HepG2 (cell line): ENCODE measurements at regions not wholly inside any gene's neighbourhood (a gene's known extent, or its start where the extent isn't known, plus 50 kb on each side); places are given as distances from the start of the nearest gene placed in this dataset.

Source experiments
- ATAC-seq: fragments of 200-7000 bp; cut with Tn5 transposase; 3 replicates; pipeline ENCODE4 v1.9.1; 2020; ENCODE audit warnings: mild to moderate bottlenecking, moderate library complexity
- BruUV-seq: library from RNA; stranded (reverse); fragments of 400-500 nt; replicated peaks from 2 replicates; lab custom pipeline; 2021; lab: Mats Ljungman, UMichigan
- CTCF ChIA-PET: fragments of 300-600 bp; formaldehyde crosslinking; extraction: SDS; loops from one replicate; lab custom pipeline; 2021; ENCODE audit warnings: low total read pairs, inconsistent platforms, low intra/inter-chr PET ratio; lab: Yijun Ruan, JAX
- POLR2A ChIA-PET: fragments of 350-600 bp; sonication (Branson Sonifier 250); formaldehyde crosslinking; loops from one replicate; lab custom pipeline; 2020; ENCODE audit warnings: antibody characterized with exemption, inconsistent platforms; lab: Yijun Ruan, JAX
- DNase-seq: peaks from one replicate; pipeline ENCODE4 v3.0.0-alpha.2; 2015; ENCODE audit warnings: low spot score
- FAIRE-seq: peaks from 3 replicates; lab custom pipeline; 2011; peaks lifted over from hg19 to GRCh38; lab: Jason Lieb, UNC
- H2AFZ ChIP-seq: one replicate; pipeline ENCODE4 v1.6.1; 2011; ENCODE audit warnings: low read length, inconsistent platforms
- H3K27ac ChIP-seq: fragments of 300-600 bp; 3 replicates; pipeline ENCODE4 v1.8.0; 2011; ENCODE audit warnings: mixed run types, mild to moderate bottlenecking, mixed read lengths, low read length, inconsistent platforms; ENCODE audit not compliant: insufficient read depth; ENCODE audit errors: extremely low read length
- H3K27me3 ChIP-seq, 2 experiments: fragments of 200-600 bp in 1 of 2; 2 replicates in 1 of 2; 3 replicates in 1 of 2; pipeline versions ENCODE4 v1.6.0 to v1.8.0; 2011; ENCODE audit warnings: low read length in 2 of 2, mild to moderate bottlenecking in 2 of 2, moderate library complexity in 2 of 2, inconsistent platforms in 1 of 2; ENCODE audit not compliant: insufficient read depth in 2 of 2, control insufficient read depth in 1 of 2
- H3K36me3 ChIP-seq, 2 experiments: fragments of 200-600 bp in 1 of 2; replicated peaks in 1 of 2; 2 replicates in 1 of 2; 3 replicates in 1 of 2; pipeline versions ENCODE4 v1.5.1 to v1.8.0; 2011; ENCODE audit warnings: low read length in 2 of 2, inconsistent platforms in 1 of 2; ENCODE audit not compliant: insufficient read depth in 2 of 2, control insufficient read depth in 1 of 2
- H3K4me1 ChIP-seq: 2 replicates; pipeline ENCODE4 v1.5.1; 2012; ENCODE audit warnings: low read length, inconsistent platforms; ENCODE audit not compliant: insufficient read depth
- H3K4me2 ChIP-seq: 2 replicates; pipeline ENCODE4 v1.6.0; 2011; ENCODE audit warnings: low read depth, low read length, inconsistent platforms
- H3K4me3 ChIP-seq, 3 experiments: fragments of 200-600 bp in 1 of 3; sonication (generic), shearing (Covaris generic) in 1 of 3; replicated peaks in 1 of 3; 2 replicates each; pipeline ENCODE4 v1.5.1; 2011 to 2016; ENCODE audit warnings: low read length in 3 of 3, inconsistent platforms in 2 of 3, low read depth in 2 of 3, mild to moderate bottlenecking in 2 of 3, control low read depth in 1 of 3, mixed read lengths in 1 of 3; ENCODE audit not compliant: insufficient read depth in 1 of 3
- H3K79me2 ChIP-seq: one replicate; pipeline ENCODE4 v1.6.1; 2011; ENCODE audit warnings: low read length, inconsistent platforms; ENCODE audit not compliant: insufficient read depth
- H3K9ac ChIP-seq: 2 replicates; pipeline ENCODE4 v1.6.0; 2011; ENCODE audit warnings: mild to moderate bottlenecking, low read depth, low read length, inconsistent platforms; ENCODE audit not compliant: insufficient read depth
- H3K9me3 ChIP-seq: 2 replicates; pipeline ENCODE4 v1.5.1; 2012; ENCODE audit warnings: mild to moderate bottlenecking, low read length
- H4K20me1 ChIP-seq: 2 replicates; pipeline ENCODE4 v1.6.0; 2011; ENCODE audit warnings: inconsistent platforms, mild to moderate bottlenecking, low read length, moderate library complexity; ENCODE audit not compliant: insufficient read depth
- ATAD3A ChIP-seq: sonication (generic); formaldehyde crosslinking; IDR thresholded peaks from 2 replicates; pipeline ENCODE4 v1.4.0; 2020; ENCODE audit warnings: missing genetic modification reagents
- ESRRA ChIP-seq: sonication (generic); formaldehyde crosslinking; IDR thresholded peaks from 2 replicates; pipeline ENCODE4 v1.5.1; 2020; ENCODE audit warnings: mild to moderate bottlenecking, low read depth, missing genetic modification reagents
- KDM1A ChIP-seq: IDR thresholded peaks from 2 replicates; pipeline ENCODE4 v1.6.1; 2016; ENCODE audit warnings: missing compliant biosample characterization
- KLF12 ChIP-seq: sonication (generic); formaldehyde crosslinking; IDR thresholded peaks from 2 replicates; pipeline ENCODE4 v1.4.0; 2020; ENCODE audit warnings: missing genetic modification reagents, borderline replicate concordance
- ZNF256 ChIP-seq: sonication (generic); formaldehyde crosslinking; conservative IDR thresholded peaks from 2 replicates; pipeline ENCODE4 v1.4.0; 2020; ENCODE audit warnings: missing genetic modification reagents
- ZNF263 ChIP-seq: sonication (generic); formaldehyde crosslinking; IDR thresholded peaks from 2 replicates; pipeline ENCODE4 v1.4.0; 2020; ENCODE audit warnings: missing genetic modification reagents
- ZNF317 ChIP-seq: sonication (generic); formaldehyde crosslinking; IDR thresholded peaks from 2 replicates; pipeline ENCODE4 v1.5.0; 2020; ENCODE audit warnings: mild to moderate bottlenecking, missing genetic modification reagents
- ZNF333 ChIP-seq: sonication (generic); formaldehyde crosslinking; IDR thresholded peaks from 2 replicates; pipeline ENCODE4 v1.4.0; 2020; ENCODE audit warnings: mild to moderate bottlenecking, missing genetic modification reagents, borderline replicate concordance
- ZNF776 ChIP-seq: sonication (generic); formaldehyde crosslinking; IDR thresholded peaks from 2 replicates; pipeline ENCODE4 v1.4.0; 2020; ENCODE audit warnings: mild to moderate bottlenecking, missing genetic modification reagents
- WGBS: methylation state at CpG from one replicate; pipeline ENCODE4 v1.1.6; 2017; ENCODE audit warnings: low lambda C conversion rate; 5-methylcytosine and 5-hydroxymethylcytosine counted together
- in situ Hi-C: cut with HindIII; loops from 2 replicates; pipeline ENCODE4 v1.10.0; 2017; ENCODE audit warnings: low pct_unique_long_range_greater_than_20kb; ENCODE audit not compliant: extremely low pct_ligation_motif_present
- intact Hi-C: fragments of 100-400 bp; cut with micrococcal nuclease; formaldehyde crosslinking; loops from one replicate; pipeline ENCODE4 v1.10.0; 2022; ENCODE audit not compliant: unreplicated experiment
- TF ChIP-seq, protein P1 (sequence below): sonication (generic); formaldehyde crosslinking; IDR thresholded peaks from 2 replicates; pipeline ENCODE4 v1.4.0; 2020; ENCODE audit warnings: missing genetic modification reagents, low read depth, mild to moderate bottlenecking, borderline replicate concordance
- TF ChIP-seq, protein P2 (sequence below): sonication (generic); formaldehyde crosslinking; IDR thresholded peaks from 2 replicates; pipeline ENCODE4 v1.5.1; 2020; ENCODE audit warnings: missing genetic modification reagents, mild to moderate bottlenecking, borderline replicate concordance

DNA sequence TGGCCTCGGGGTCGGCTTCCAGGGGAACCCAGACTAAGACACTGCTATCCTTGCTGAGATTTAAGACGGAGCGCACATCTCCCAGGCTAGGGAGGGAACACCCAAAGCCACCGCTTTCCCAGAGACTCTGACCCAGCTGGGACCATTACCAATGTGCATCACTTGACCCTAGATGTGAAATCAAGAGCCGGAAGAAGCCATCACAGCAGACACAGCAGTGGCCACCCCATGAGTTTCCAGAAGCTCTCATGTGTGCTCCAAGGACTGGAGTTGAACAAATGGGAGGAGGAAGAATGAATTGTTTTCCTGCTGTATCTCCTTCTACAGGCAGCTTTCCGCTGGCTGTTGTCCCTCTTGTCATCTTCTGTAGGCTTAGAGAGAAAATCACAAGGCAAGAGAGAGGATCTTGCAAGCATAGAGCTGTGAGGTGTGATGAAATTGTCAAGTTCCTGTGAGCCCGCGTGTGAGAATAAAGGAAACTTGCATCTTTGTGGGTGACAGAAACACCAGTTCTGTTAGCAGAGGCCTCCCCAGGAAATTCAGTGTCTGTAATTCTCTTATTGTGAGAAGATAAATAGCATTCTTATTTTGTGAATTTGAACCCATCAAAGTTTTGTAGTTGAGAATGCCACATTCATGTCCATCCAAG lies 711.8 kb downstream of the UQCRFS1 start:
- WGBS: 51% methylated on average over 9 of the region's 9 CpGs
- ChIA-PET CTCF (no interaction called here), POLR2A (no interaction called here)
- no peaks in the 10 kb centered on the region for H3K36me3 ChIP-seq
- peaks cover 82% of the 10 kb centered on the region for H3K9me3 ChIP-seq
- H3K79me2 ChIP-seq: no peaks in the 10 kb centered on the region
- H4K20me1 ChIP-seq: no peaks in the 10 kb centered on the region
- TF ChIP-seq ZNF776 (no peak), KDM1A (no peak), ZNF263 (CRISPR knock-in tag) (no peak), ZNF317 (CRISPR knock-in tag) (no peak), ZNF333 (CRISPR knock-in tag) (no peak), KLF12 (CRISPR knock-in tag) (no peak), ESRRA (CRISPR knock-in tag) (no peak), ZNF256 (CRISPR knock-in tag) (no peak), ATAD3A (no peak)
- TF ChIP-seq, protein P1, sequence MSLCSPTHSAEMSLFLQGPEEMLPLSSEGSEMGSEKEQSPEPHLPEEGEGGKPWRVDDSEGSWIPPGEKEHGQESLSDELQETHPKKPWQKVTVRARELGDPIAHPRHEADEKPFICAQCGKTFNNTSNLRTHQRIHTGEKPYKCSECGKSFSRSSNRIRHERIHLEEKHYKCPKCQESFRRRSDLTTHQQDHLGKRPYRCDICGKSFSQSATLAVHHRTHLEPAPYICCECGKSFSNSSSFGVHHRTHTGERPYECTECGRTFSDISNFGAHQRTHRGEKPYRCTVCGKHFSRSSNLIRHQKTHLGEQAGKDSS (CRISPR knock-in tag): no peak
- TF ChIP-seq, protein P2, sequence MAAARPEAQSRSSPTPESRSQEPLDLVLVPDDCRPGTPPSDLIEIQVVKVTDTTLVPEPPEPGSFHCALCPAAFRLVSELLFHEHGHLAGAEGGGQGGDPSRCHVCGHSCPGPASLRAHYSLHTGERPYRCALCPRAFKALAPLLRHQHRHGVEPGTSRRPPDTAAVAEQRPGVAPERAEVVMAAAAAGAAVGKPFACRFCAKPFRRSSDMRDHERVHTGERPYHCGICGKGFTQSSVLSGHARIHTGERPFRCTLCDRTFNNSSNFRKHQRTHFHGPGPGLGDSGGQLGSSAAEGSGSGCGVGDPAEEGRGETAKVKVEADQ (CRISPR knock-in tag): no peak
- BruUV-seq: no TSS peak
- no peaks in the 10 kb centered on the region for H3K4me1 ChIP-seq
- no peak overlapping the region for H3K4me3 ChIP-seq
- in situ Hi-C loops (no loop called here), intact Hi-C loops (no loop called here)
- no peak for ATAC-seq
- no peak for FAIRE-seq
- H3K4me2 ChIP-seq: no peak overlapping the region
- no peak overlapping the region for H3K27ac ChIP-seq
- no peak overlapping the region for H2AFZ ChIP-seq
- H3K9ac ChIP-seq: no peak overlapping the region
- H3K27me3 ChIP-seq: no peaks in the 10 kb centered on the region
- no peak for DNase-seq
